ENCODE measurements at regions not wholly inside any gene's neighbourhood (a gene's known extent, or its start where the extent isn't known, plus 50 kb on each side); places are given as distances from the start of the nearest gene placed in this dataset.

- peak overlapping the region; percentile 97; the same call in 1 of the 2 replicates for H3K27ac ChIP-seq
- TF ChIP-seq ZFX (IDR thresholded peaks at IDR 0.05) (no peak), CTCF (conservative IDR thresholded peaks at IDR 0.05) (no peak)
Observed at GRCh38 chr18:44067186-44067585, 613.5 kb upstream of the SETBP1 start.

DNA sequence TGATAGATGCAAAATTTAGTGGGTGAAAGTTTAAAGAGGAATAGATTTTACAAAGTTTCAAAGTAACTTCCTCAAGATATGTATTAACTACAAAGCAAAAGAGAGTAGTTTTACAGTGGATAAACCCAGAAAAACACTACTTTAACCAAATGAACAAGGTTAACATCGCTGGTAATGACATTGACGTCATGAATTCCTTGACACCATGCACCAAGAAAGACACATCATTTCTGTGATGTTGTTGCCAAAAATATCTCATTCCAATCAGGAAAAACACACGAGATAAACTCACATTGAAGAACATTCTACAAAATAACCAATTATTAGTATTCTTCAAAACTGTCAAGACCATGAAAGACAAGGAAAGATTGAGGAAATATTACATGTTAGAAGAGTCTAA lies 605.6 kb upstream of the SETBP1 start:
- TF ChIP-seq ZFX (IDR thresholded peaks at IDR 0.05): no peak
- TF ChIP-seq CTCF (conservative IDR thresholded peaks at IDR 0.05): no peak
- no peak overlapping the region for H3K27ac ChIP-seq

- TF ChIP-seq ZFX (IDR thresholded peaks at IDR 0.05): no peak
- TF ChIP-seq CTCF (conservative IDR thresholded peaks at IDR 0.05): no peak
- no peak overlapping the region for H3K27ac ChIP-seq
Observed at GRCh38 chr18:44079606-44080005, 601.1 kb upstream of the SETBP1 start.

- no peak overlapping the region for H3K27ac ChIP-seq
- no peak for TF ChIP-seq ZFX (IDR thresholded peaks at IDR 0.05)
- TF ChIP-seq CTCF (conservative IDR thresholded peaks at IDR 0.05): no peak
Observed at GRCh38 chr18:44080054-44080453, 600.6 kb upstream of the SETBP1 start.

- H3K27ac ChIP-seq: no peak overlapping the region
- TF ChIP-seq ZFX (IDR thresholded peaks at IDR 0.05): no peak
Observed at GRCh38 chr18:44089732-44090131, 591.0 kb upstream of the SETBP1 start.

DNA sequence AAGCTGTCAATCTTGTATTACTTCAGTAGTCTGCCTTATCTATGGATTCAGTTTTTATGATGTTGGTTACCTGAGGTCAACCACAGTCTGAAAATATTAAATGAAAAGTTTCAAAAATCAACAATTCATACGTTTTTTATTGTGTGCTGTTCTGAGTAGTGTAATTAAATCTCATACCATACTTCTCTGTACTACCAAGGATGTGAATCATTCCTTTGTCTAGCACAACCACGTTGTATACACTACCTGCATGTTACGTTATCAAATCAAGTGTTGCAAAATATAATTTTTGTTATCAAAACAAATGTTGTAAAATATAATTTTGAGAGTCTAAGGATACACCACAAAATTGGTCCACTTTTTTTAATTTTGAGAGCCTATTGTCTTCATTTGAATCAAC lies 590.2 kb upstream of the SETBP1 start:
- TF ChIP-seq CTCF (conservative IDR thresholded peaks at IDR 0.05) (no peak), ZFX (IDR thresholded peaks at IDR 0.05) (no peak)
- H3K27ac ChIP-seq: no peak overlapping the region

GRCh38 chr18:44093253-44093652 lies 587.4 kb upstream of the SETBP1 start:
- TF ChIP-seq CTCF (conservative IDR thresholded peaks at IDR 0.05): no peak
- no peak for TF ChIP-seq ZFX (IDR thresholded peaks at IDR 0.05)
- H3K27ac ChIP-seq: no peak overlapping the region

DNA sequence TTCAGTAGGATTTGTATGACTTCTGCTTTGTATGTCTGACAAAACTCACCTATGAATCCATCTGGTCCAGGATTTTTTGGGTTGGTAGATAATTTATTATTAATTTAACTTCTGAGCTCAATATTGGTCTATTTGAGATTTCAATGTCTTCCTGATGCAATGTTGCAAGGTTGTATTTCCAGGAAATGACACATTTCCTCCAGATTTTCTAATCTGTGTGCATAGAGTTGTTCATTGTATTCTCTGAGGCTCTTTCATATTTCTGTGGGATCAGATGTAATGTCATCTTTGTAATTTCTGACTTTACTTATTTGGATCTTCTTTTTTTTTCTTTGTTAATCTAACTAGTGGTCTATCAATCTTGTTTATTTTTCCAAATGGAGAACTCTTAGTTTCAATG lies 584.7 kb upstream of the SETBP1 start:
- H3K27ac ChIP-seq: no peak overlapping the region
- TF ChIP-seq ZFX (IDR thresholded peaks at IDR 0.05): no peak
- TF ChIP-seq CTCF (conservative IDR thresholded peaks at IDR 0.05): no peak
